ENCODE measurements at regions not wholly inside any gene's neighbourhood (a gene's known extent, or its start where the extent isn't known, plus 50 kb on each side); places are given as distances from the start of the nearest gene placed in this dataset.

- Histone ChIP-seq H3K27ac (ENCODE audit: low read depth, low read length) (no peak overlapping the region), H3K9me3 (ENCODE audit: insufficient read depth, low read length) (no peaks in the 10 kb centered on the region), H3K79me2 (ENCODE audit: insufficient read depth, low read length) (no peaks in the 10 kb centered on the region), H3K27me3 (ENCODE audit: low read length) (no peaks in the 10 kb centered on the region), H3K9me2 (replicated peaks; ENCODE audit: insufficient read depth, low read length) (no peaks in the 10 kb centered on the region), H3K36me3 (ENCODE audit: low read length) (no peaks in the 10 kb centered on the region), H3K9ac (ENCODE audit: low read length) (no peak overlapping the region), H2AFZ (ENCODE audit: low read depth, low read length, severe bottlenecking) (no peak overlapping the region), H3K4me2 (ENCODE audit: low read depth, low read length, poor library complexity, severe bottlenecking) (no peak overlapping the region), H3F3A (ENCODE audit: insufficient read depth) (no peaks in the 10 kb centered on the region), H3K4me3 (ENCODE audit: insufficient read depth, low read length, poor library complexity, severe bottlenecking) (no peak overlapping the region), H4K20me1 (ENCODE audit: low read depth, low read length) (no peaks in the 10 kb centered on the region)
- TF ChIP-seq, protein P1, sequence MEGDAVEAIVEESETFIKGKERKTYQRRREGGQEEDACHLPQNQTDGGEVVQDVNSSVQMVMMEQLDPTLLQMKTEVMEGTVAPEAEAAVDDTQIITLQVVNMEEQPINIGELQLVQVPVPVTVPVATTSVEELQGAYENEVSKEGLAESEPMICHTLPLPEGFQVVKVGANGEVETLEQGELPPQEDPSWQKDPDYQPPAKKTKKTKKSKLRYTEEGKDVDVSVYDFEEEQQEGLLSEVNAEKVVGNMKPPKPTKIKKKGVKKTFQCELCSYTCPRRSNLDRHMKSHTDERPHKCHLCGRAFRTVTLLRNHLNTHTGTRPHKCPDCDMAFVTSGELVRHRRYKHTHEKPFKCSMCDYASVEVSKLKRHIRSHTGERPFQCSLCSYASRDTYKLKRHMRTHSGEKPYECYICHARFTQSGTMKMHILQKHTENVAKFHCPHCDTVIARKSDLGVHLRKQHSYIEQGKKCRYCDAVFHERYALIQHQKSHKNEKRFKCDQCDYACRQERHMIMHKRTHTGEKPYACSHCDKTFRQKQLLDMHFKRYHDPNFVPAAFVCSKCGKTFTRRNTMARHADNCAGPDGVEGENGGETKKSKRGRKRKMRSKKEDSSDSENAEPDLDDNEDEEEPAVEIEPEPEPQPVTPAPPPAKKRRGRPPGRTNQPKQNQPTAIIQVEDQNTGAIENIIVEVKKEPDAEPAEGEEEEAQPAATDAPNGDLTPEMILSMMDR (IDR thresholded peaks at IDR 0.05; ENCODE audit: insufficient read depth, low read length, poor library complexity, severe bottlenecking): no peak
- TF ChIP-seq EZH2phosphoT487 (conservative IDR thresholded peaks at IDR 0.05; ENCODE audit: low read length): no peak
Measured at GRCh38 chr1:168484083-168484482, 59.7 kb downstream of the XCL2 start.

DNA sequence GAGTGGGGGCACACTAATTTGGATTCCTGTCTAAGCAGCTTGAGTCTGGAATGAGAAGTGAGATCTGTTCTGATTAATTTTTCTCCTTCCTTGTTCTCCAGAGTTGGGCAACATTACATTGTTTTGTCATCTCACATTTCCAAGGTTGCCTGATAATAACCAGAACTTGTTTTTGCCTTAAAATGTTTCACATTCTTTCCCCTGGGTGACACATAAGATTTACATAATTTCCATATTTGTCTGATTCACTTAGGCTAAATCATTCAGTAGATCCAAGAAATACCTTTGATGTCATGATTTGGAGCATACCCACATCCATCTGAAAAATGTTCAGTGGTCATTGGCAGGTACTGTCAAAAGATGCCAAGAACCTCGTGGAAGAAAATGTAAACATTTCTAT is 60.3 kb downstream of the XCL2 start:
- Histone ChIP-seq H3K9ac (ENCODE audit: low read length) (no peak overlapping the region), H3K9me3 (ENCODE audit: insufficient read depth, low read length) (no peaks in the 10 kb centered on the region), H3F3A (ENCODE audit: insufficient read depth) (no peaks in the 10 kb centered on the region), H3K36me3 (ENCODE audit: low read length) (no peaks in the 10 kb centered on the region), H2AFZ (ENCODE audit: low read depth, low read length, severe bottlenecking) (no peak overlapping the region), H3K27me3 (ENCODE audit: low read length) (no peaks in the 10 kb centered on the region), H3K27ac (ENCODE audit: low read depth, low read length) (no peak overlapping the region), H3K9me2 (replicated peaks; ENCODE audit: insufficient read depth, low read length) (no peaks in the 10 kb centered on the region), H4K20me1 (ENCODE audit: low read depth, low read length) (no peaks in the 10 kb centered on the region), H3K79me2 (ENCODE audit: insufficient read depth, low read length) (no peaks in the 10 kb centered on the region), H3K4me2 (ENCODE audit: low read depth, low read length, poor library complexity, severe bottlenecking) (no peak overlapping the region), H3K4me3 (ENCODE audit: insufficient read depth, low read length, poor library complexity, severe bottlenecking) (no peak overlapping the region)
- no peak for TF ChIP-seq EZH2phosphoT487 (conservative IDR thresholded peaks at IDR 0.05; ENCODE audit: low read length)
- TF ChIP-seq, protein P1 (IDR thresholded peaks at IDR 0.05; ENCODE audit: insufficient read depth, low read length, poor library complexity, severe bottlenecking): no peak

DNA sequence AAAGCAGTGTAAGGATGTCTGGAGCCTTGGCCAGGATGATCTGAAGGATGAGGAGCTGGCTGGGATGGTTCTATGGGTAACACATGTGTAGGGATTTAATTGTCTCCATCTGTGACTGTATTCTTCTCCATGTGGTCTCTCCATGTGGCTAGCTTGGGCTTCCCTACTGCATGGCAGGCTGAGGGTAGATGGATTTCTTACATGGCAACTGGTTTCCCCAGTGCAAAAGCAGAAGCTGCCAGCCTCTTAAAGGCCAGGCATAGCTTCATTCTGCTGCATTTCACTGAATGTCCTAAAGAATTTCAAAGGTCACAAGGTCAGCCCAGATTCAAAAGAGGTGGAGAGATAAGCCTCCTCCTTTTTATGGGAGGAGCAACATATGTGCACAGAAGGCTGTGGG is 61.7 kb downstream of the XCL2 start:
- Histone ChIP-seq H3K9me3 (ENCODE audit: insufficient read depth, low read length) (no peaks in the 10 kb centered on the region), H3K4me3 (ENCODE audit: insufficient read depth, low read length, poor library complexity, severe bottlenecking) (no peak overlapping the region), H3F3A (ENCODE audit: insufficient read depth) (no peaks in the 10 kb centered on the region), H3K27me3 (ENCODE audit: low read length) (no peaks in the 10 kb centered on the region), H3K79me2 (ENCODE audit: insufficient read depth, low read length) (no peaks in the 10 kb centered on the region), H2AFZ (ENCODE audit: low read depth, low read length, severe bottlenecking) (no peak overlapping the region), H3K9ac (ENCODE audit: low read length) (no peak overlapping the region), H3K9me2 (replicated peaks; ENCODE audit: insufficient read depth, low read length) (no peaks in the 10 kb centered on the region), H3K36me3 (ENCODE audit: low read length) (no peaks in the 10 kb centered on the region), H3K27ac (ENCODE audit: low read depth, low read length) (no peak overlapping the region), H4K20me1 (ENCODE audit: low read depth, low read length) (no peaks in the 10 kb centered on the region), H3K4me2 (ENCODE audit: low read depth, low read length, poor library complexity, severe bottlenecking) (no peak overlapping the region)
- no peak for TF ChIP-seq EZH2phosphoT487 (conservative IDR thresholded peaks at IDR 0.05; ENCODE audit: low read length)
- TF ChIP-seq, protein P1 (IDR thresholded peaks at IDR 0.05; ENCODE audit: insufficient read depth, low read length, poor library complexity, severe bottlenecking): no peak

All from SU-DHL-6 (cell line).